WTC11 (cell line): ENCODE measurements at regions not wholly inside any gene's neighbourhood (a gene's known extent, or its start where the extent isn't known, plus 50 kb on each side); places are given as distances from the start of the nearest gene placed in this dataset.

ENCODE experiments used
- ATAC-seq: fragments of 200-7000 bp; cut with Tn5 transposase; 2 replicates; pipeline ENCODE4 v1.10.0; 2021; ENCODE audit warnings: mild to moderate bottlenecking, moderate library complexity
- CTCF ChIA-PET: fragments of 300-600 bp; sonication (Branson Sonifier 250); formaldehyde crosslinking; loops from one replicate; lab custom pipeline; 2021; ENCODE audit warnings: antibody characterized with exemption; lab: Charles Lee
- POLR2A ChIA-PET: fragments of 350-600 bp; sonication (Branson Sonifier 250); formaldehyde crosslinking; loops from one replicate; lab custom pipeline; 2021; ENCODE audit warnings: antibody characterized with exemption; lab: Charles Lee
- DNase-seq: peaks from one replicate; pipeline ENCODE4 v3.0.0; 2021; ENCODE audit warnings: low spot score
- H3K27ac Mint-ChIP-seq: 2 replicates; pipeline ENCODE4 v1.8.0; 2021; ENCODE audit warnings: mixed read lengths
- H3K27me3 Mint-ChIP-seq: 2 replicates; pipeline ENCODE4 v1.8.0; 2021; ENCODE audit warnings: low read depth, mild to moderate bottlenecking, moderate library complexity, mixed read lengths
- H3K36me3 Mint-ChIP-seq: 2 replicates; pipeline ENCODE4 v1.8.0; 2021; ENCODE audit warnings: mixed read lengths
- H3K4me1 Mint-ChIP-seq: 2 replicates; pipeline ENCODE4 v1.8.0; 2022; ENCODE audit warnings: mixed read lengths
- H3K4me3 Mint-ChIP-seq: 2 replicates; pipeline ENCODE4 v1.8.0; 2021; ENCODE audit warnings: mild to moderate bottlenecking, moderate library complexity, mixed read lengths
- H3K9me3 Mint-ChIP-seq: 2 replicates; pipeline ENCODE4 v1.8.0; 2021; ENCODE audit warnings: mixed read lengths
- ATF3 ChIP-seq: sonication (generic); formaldehyde crosslinking; conservative IDR thresholded peaks from 2 replicates; pipeline ENCODE4 v1.8.1; 2022; ENCODE audit warnings: mild to moderate bottlenecking, missing genetic modification reagents
- CTCF ChIP-seq: fragments of 200-600 bp; IDR thresholded peaks from 2 replicates; pipeline ENCODE4 v1.8.0; 2022; ENCODE audit warnings: antibody characterized with exemption
- E2F5 ChIP-seq: sonication (generic); formaldehyde crosslinking; IDR thresholded peaks from 2 replicates; pipeline ENCODE4 v1.8.1; 2022; ENCODE audit warnings: mild to moderate bottlenecking, moderate library complexity, missing genetic modification reagents
- FOXJ3 ChIP-seq: sonication (generic); formaldehyde crosslinking; IDR thresholded peaks from 2 replicates; pipeline ENCODE4 v1.9.0; 2021; ENCODE audit warnings: missing genetic modification reagents, mild to moderate bottlenecking, borderline replicate concordance
- FOXP4 ChIP-seq: sonication (generic); formaldehyde crosslinking; IDR thresholded peaks from 2 replicates; pipeline ENCODE4 v1.8.0; 2022; ENCODE audit warnings: mild to moderate bottlenecking, missing genetic modification reagents
- GABPB1 ChIP-seq: sonication (generic); formaldehyde crosslinking; IDR thresholded peaks from 2 replicates; pipeline ENCODE4 v1.8.1; 2023; ENCODE audit warnings: mild to moderate bottlenecking, missing genetic modification reagents
- GRHL2 ChIP-seq: fragments of 250-450 bp; sonication (Bioruptor Pico); IDR thresholded peaks from 2 replicates; pipeline ENCODE4 v1.8.0; 2022; ENCODE audit warnings: mild to moderate bottlenecking, moderate library complexity; ENCODE audit not compliant: insufficient replicate concordance, severe bottlenecking
- JAZF1 ChIP-seq: fragments of 250-450 bp; sonication (Bioruptor Pico); IDR thresholded peaks from 2 replicates; pipeline ENCODE4 v1.9.0; 2021; ENCODE audit warnings: moderate library complexity, mild to moderate bottlenecking, inconsistent platforms
- MLX ChIP-seq: sonication (generic); formaldehyde crosslinking; IDR thresholded peaks from 2 replicates; pipeline ENCODE4 v1.8.1; 2023; ENCODE audit warnings: mild to moderate bottlenecking, missing genetic modification reagents, moderate library complexity
- NFATC4 ChIP-seq: fragments of 250-450 bp; sonication (Bioruptor Pico); IDR thresholded peaks from 2 replicates; pipeline ENCODE4 v1.9.0; 2021; ENCODE audit warnings: mild to moderate bottlenecking
- NR1H2 ChIP-seq: sonication (generic); formaldehyde crosslinking; IDR thresholded peaks from 2 replicates; pipeline ENCODE4 v1.9.0; 2021; ENCODE audit warnings: mild to moderate bottlenecking, moderate library complexity, missing genetic modification reagents
- PRRX2 ChIP-seq: fragments of 250-450 bp; sonication (Bioruptor Pico); IDR thresholded peaks from 2 replicates; pipeline ENCODE4 v1.8.0; 2021; ENCODE audit warnings: mild to moderate bottlenecking
- SOX15 ChIP-seq: fragments of 250-450 bp; sonication (Bioruptor Pico); IDR thresholded peaks from 2 replicates; pipeline ENCODE4 v1.9.0; 2021; ENCODE audit warnings: mild to moderate bottlenecking
- TCF7 ChIP-seq: sonication (generic); formaldehyde crosslinking; IDR thresholded peaks from 2 replicates; pipeline ENCODE4 v1.8.0; 2022; ENCODE audit warnings: mild to moderate bottlenecking, low read depth, missing genetic modification reagents, moderate library complexity
- ZMAT4 ChIP-seq: fragments of 250-450 bp; sonication (Bioruptor Pico); IDR thresholded peaks from 2 replicates; pipeline ENCODE4 v1.9.0; 2021; ENCODE audit warnings: mild to moderate bottlenecking
- ZNF138 ChIP-seq: sonication (generic); formaldehyde crosslinking; conservative IDR thresholded peaks from 2 replicates; pipeline ENCODE4 v1.8.1; 2022; ENCODE audit warnings: mild to moderate bottlenecking, moderate library complexity, missing genetic modification reagents
- ZNF232 ChIP-seq: sonication (generic); formaldehyde crosslinking; IDR thresholded peaks from 2 replicates; pipeline ENCODE4 v1.8.0; 2022; ENCODE audit warnings: mild to moderate bottlenecking, missing genetic modification reagents
- ZNF281 ChIP-seq: sonication (generic); formaldehyde crosslinking; IDR thresholded peaks from 2 replicates; pipeline ENCODE4 v1.8.0; 2023; ENCODE audit warnings: mild to moderate bottlenecking, missing genetic modification reagents
- ZNF317 ChIP-seq: sonication (generic); formaldehyde crosslinking; IDR thresholded peaks from 2 replicates; pipeline ENCODE4 v1.8.1; 2023; ENCODE audit warnings: low read depth, mild to moderate bottlenecking, moderate library complexity, missing genetic modification reagents, borderline replicate concordance
- ZNF416 ChIP-seq: fragments of 250-450 bp; sonication (Bioruptor Pico); IDR thresholded peaks from 2 replicates; pipeline ENCODE4 v1.9.0; 2021; ENCODE audit warnings: mild to moderate bottlenecking, inconsistent platforms
- ZSCAN18 ChIP-seq: fragments of 250-450 bp; sonication (Bioruptor Pico); IDR thresholded peaks from 2 replicates; pipeline ENCODE4 v2.1.2; 2022; ENCODE audit warnings: mild to moderate bottlenecking, moderate library complexity

GRCh38 chr6:8829296-8829695, 394.0 kb upstream of the SLC35B3 start (continued):
- no peak for TF ChIP-seq ZNF281 (CRISPR knock-in tag)
- TF ChIP-seq FOXJ3 (CRISPR knock-in tag), result no peak
- TF ChIP-seq TCF7, result no peak
- TF ChIP-seq GRHL2 (CRISPR knock-in tag), result no peak
- TF ChIP-seq ZMAT4 (CRISPR knock-in tag), result no peak
- TF ChIP-seq FOXP4 (CRISPR knock-in tag), result no peak

GRCh38 chr6:8828376-8828775, 393.0 kb upstream of the SLC35B3 start:
- Mint-ChIP-seq H3K4me3 (no peak overlapping the region), H3K4me1 (no peaks in the 10 kb centered on the region), H3K27ac (no peak overlapping the region), H3K9me3 (peaks cover 4% of the 10 kb centered on the region), H3K36me3 (no peaks in the 10 kb centered on the region), H3K27me3 (no peaks in the 10 kb centered on the region)
- ATAC-seq (no peak), DNase-seq (no peak)
- POLR2A ChIA-PET, result no interaction called here
- CTCF ChIA-PET, result no interaction called here
- TF ChIP-seq ATF3 (CRISPR knock-in tag) (no peak), E2F5 (CRISPR knock-in tag) (no peak), JAZF1 (CRISPR knock-in tag) (no peak), ZNF138 (CRISPR knock-in tag) (no peak), ZNF232 (CRISPR knock-in tag) (no peak), SOX15 (no peak), NR1H2 (CRISPR knock-in tag) (no peak), ZNF416 (CRISPR knock-in tag) (no peak), MLX (CRISPR knock-in tag) (no peak), GABPB1 (CRISPR knock-in tag) (no peak), ZNF317 (CRISPR knock-in tag) (no peak), ZSCAN18 (CRISPR knock-in tag) (no peak), PRRX2 (CRISPR knock-in tag) (no peak), NFATC4 (no peak), CTCF (no peak)
